GM12872 (cell line): ENCODE measurements at regions not wholly inside any gene's neighbourhood (a gene's known extent, or its start where the extent isn't known, plus 50 kb on each side); places are given as distances from the start of the nearest gene placed in this dataset.

Experiments
- CTCF ChIP-seq: IDR thresholded peaks from 3 replicates; pipeline ENCODE4 v1.5.1; 2011; ENCODE audit warnings: low read depth, mild to moderate bottlenecking, low read length, moderate library complexity; ENCODE audit not compliant: insufficient read depth

- no peak for TF ChIP-seq CTCF
These were observed 89.1 kb upstream of the ID2 start for GRCh38 chr2:8592736-8593135.

- no peak for TF ChIP-seq CTCF
These were observed 88.6 kb upstream of the ID2 start for GRCh38 chr2:8593243-8593642.

GRCh38 chr2:8594731-8595427 is 87.0 kb upstream of the ID2 start:
- no peak for TF ChIP-seq CTCF

- no peak for TF ChIP-seq CTCF
These were observed 86.4 kb upstream of the ID2 start for GRCh38 chr2:8595428-8595805.

GRCh38 chr2:8595811-8596600 is 85.8 kb upstream of the ID2 start:
- TF ChIP-seq CTCF: no peak

- no peak for TF ChIP-seq CTCF
These were observed 84.8 kb upstream of the ID2 start for GRCh38 chr2:8597094-8597493.

GRCh38 chr2:8597559-8598225 is 84.2 kb upstream of the ID2 start:
- no peak for TF ChIP-seq CTCF
